Transverse colon (tissue), 4 donors: ENCODE measurements at regions not wholly inside any gene's neighbourhood (a gene's known extent, or its start where the extent isn't known, plus 50 kb on each side); places are given as distances from the start of the nearest gene placed in this dataset.

Experiments
- DNase-seq: peaks from one replicate; pipeline ENCODE4 v3.0.0-alpha.2; 2019
- H3K27ac ChIP-seq, 4 donors: fragments of 200-600 bp; sonication (generic); 2 replicates each; pipeline ENCODE4 v1.5.1; 2016 to 2018; ENCODE audit warnings: inconsistent platforms in 4 of 4
- H3K27me3 ChIP-seq: fragments of 200-600 bp; sonication (generic); 2 replicates; pipeline ENCODE4 v1.5.1; 2017; ENCODE audit warnings: inconsistent platforms
- H3K36me3 ChIP-seq, 4 donors: fragments of 200-600 bp; sonication (generic); 2 replicates each; pipeline ENCODE4 v1.5.1; 2017 to 2019; ENCODE audit warnings: inconsistent platforms in 4 of 4
- H3K4me1 ChIP-seq, 4 donors: fragments of 200-600 bp; sonication (generic); 2 replicates each; pipeline ENCODE4 v1.5.1; 2017 to 2020; ENCODE audit warnings: inconsistent platforms in 4 of 4
- H3K4me3 ChIP-seq, 4 donors: fragments of 200-600 bp; sonication (generic); 1 replicate in 1 of 4; 2 replicates in 3 of 4; pipeline versions ENCODE4 v1.5.1 to v1.6.1; 2017 to 2019; ENCODE audit warnings: inconsistent platforms in 4 of 4
- H3K9me3 ChIP-seq, 2 donors: fragments of 200-600 bp; sonication (generic); 2 replicates each; pipeline ENCODE4 v1.5.1; 2017 to 2019; ENCODE audit warnings: inconsistent platforms in 2 of 2
- EP300 ChIP-seq: sonication (generic); formaldehyde crosslinking; IDR thresholded peaks from one replicate; pipeline ENCODE4 v1.6.1; 2017; ENCODE audit warnings: antibody characterized with exemption, low read depth
- POLR2A ChIP-seq: fragments of 450-650 bp; IDR thresholded peaks from one replicate; pipeline ENCODE4 v1.6.1; 2016; ENCODE audit warnings: antibody characterized with exemption, mild to moderate bottlenecking, moderate library complexity
- POLR2AphosphoS5 ChIP-seq, 3 donors: sonication (generic); formaldehyde crosslinking; IDR thresholded peaks; one replicate each; pipeline ENCODE4 v1.6.1; 2016; ENCODE audit warnings: antibody characterized with exemption in 3 of 3
- WGBS, 2 donors: methylation state at CpG; one replicate each; pipeline ENCODE4 v1.1.5; 2018; ENCODE audit warnings: low coverage in 1 of 2; 5-methylcytosine and 5-hydroxymethylcytosine counted together
- in situ Hi-C, 4 donors: fragments of 200-750 bp; cut with MboI; loops; one replicate each; pipeline versions ENCODE4 v1.15.0 to v1.15.1; 2017; ENCODE audit warnings: low sequenced_read_pairs in 3 of 4, low pct_ligation_motif_present in 1 of 4, low pct_unique_long_range_greater_than_20kb in 1 of 4
- intact Hi-C: fragments of 100-400 bp; cut with DNase I; formaldehyde crosslinking; loops from one replicate; pipeline ENCODE4 v1.15.1; 2023; ENCODE audit warnings: low total_unique reads
- TF ChIP-seq, protein P1 (sequence below), 5 experiments: fragments of 200-600 bp in 3 of 5; fragments of 450-650 bp in 2 of 5; sonication (generic) in 3 of 5; IDR thresholded peaks; 1 replicate in 2 of 5; 2 replicates in 3 of 5; pipeline ENCODE4 v1.5.1; 2016 to 2017; ENCODE audit warnings: antibody characterized with exemption in 5 of 5, inconsistent platforms in 3 of 5, mild to moderate bottlenecking in 2 of 5, moderate library complexity in 1 of 5

GRCh38 chr3:145266368-145266767 lies 894.6 kb downstream of the PLOD2 start:
- intact Hi-C loops (no loop called here), in situ Hi-C loops (no loop called here)
- TF ChIP-seq POLR2A (no peak), POLR2AphosphoS5 (IDR thresholded peaks at IDR 0.05) (no peak), EP300 (no peak)
- Histone ChIP-seq H3K4me3 (no peak overlapping the region), H3K27me3 (no peaks in the 10 kb centered on the region), H3K4me1 (no peaks in the 10 kb centered on the region), H3K36me3 (no peaks in the 10 kb centered on the region), H3K27ac (no peak overlapping the region), H3K9me3 (no peaks in the 10 kb centered on the region)
- no peak for DNase-seq
- WGBS, 2 donors: 51 to 61% methylated on average over 6 of the region's 6 CpGs

DNA sequence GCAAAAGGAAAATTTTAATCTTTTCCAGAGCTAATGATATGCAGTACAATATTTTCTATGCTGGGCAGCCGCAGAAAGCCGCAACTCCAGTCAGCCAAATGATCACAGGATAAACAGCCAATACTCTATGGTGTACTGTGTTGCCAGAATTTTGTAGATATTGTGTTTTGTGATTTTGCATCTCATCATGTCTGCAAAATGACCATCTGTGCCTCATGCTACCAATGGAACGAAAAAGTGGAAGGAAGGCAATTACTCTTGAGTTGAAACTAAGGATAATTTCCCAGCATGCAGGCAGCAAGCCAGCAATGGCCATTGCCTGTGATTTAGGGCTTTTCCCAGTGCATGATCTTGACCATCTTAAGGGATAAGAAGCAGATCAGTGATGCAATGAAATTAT lies 891.9 kb downstream of the PLOD2 start:
- no peak for TF ChIP-seq POLR2AphosphoS5 (IDR thresholded peaks at IDR 0.05)
- DNase-seq: no peak
- in situ Hi-C loops: no loop called here
- H3K27me3 ChIP-seq: no peaks in the 10 kb centered on the region
- H3K27ac ChIP-seq: no peak overlapping the region
- H3K36me3 ChIP-seq: no peaks in the 10 kb centered on the region
- H3K4me3 ChIP-seq: no peak overlapping the region
- intact Hi-C loops: no loop called here
- H3K4me1 ChIP-seq: no peaks in the 10 kb centered on the region
- WGBS, 2 donors: 80 to 85% methylated on average over 3 of the region's 3 CpGs
- no peaks in the 10 kb centered on the region for H3K9me3 ChIP-seq

- Histone ChIP-seq H3K27me3 (no peaks in the 10 kb centered on the region), H3K27ac (no peak overlapping the region), H3K4me3 (no peak overlapping the region), H3K9me3 (peaks cover 0 to 2% of the 10 kb centered on the region in 2 donors), H3K36me3 (no peaks in the 10 kb centered on the region), H3K4me1 (no peaks in the 10 kb centered on the region)
- no peak for DNase-seq
- intact Hi-C loops (no loop called here), in situ Hi-C loops (no loop called here)
- TF ChIP-seq POLR2AphosphoS5 (IDR thresholded peaks at IDR 0.05) (no peak), EP300 (no peak), POLR2A (no peak)
- TF ChIP-seq, protein P1, sequence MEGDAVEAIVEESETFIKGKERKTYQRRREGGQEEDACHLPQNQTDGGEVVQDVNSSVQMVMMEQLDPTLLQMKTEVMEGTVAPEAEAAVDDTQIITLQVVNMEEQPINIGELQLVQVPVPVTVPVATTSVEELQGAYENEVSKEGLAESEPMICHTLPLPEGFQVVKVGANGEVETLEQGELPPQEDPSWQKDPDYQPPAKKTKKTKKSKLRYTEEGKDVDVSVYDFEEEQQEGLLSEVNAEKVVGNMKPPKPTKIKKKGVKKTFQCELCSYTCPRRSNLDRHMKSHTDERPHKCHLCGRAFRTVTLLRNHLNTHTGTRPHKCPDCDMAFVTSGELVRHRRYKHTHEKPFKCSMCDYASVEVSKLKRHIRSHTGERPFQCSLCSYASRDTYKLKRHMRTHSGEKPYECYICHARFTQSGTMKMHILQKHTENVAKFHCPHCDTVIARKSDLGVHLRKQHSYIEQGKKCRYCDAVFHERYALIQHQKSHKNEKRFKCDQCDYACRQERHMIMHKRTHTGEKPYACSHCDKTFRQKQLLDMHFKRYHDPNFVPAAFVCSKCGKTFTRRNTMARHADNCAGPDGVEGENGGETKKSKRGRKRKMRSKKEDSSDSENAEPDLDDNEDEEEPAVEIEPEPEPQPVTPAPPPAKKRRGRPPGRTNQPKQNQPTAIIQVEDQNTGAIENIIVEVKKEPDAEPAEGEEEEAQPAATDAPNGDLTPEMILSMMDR (IDR thresholded peaks at IDR 0.05): no peak
- WGBS, 2 donors: 52 to 67% methylated on average over 3 of the region's 3 CpGs
Observed at GRCh38 chr3:145272684-145273083, 888.3 kb downstream of the PLOD2 start.

- Histone ChIP-seq H3K27ac (no peak overlapping the region), H3K4me1 (no peaks in the 10 kb centered on the region), H3K27me3 (no peaks in the 10 kb centered on the region), H3K9me3 (no peaks in the 10 kb centered on the region), H3K36me3 (no peaks in the 10 kb centered on the region), H3K4me3 (no peak overlapping the region)
- no peak for TF ChIP-seq POLR2AphosphoS5 (IDR thresholded peaks at IDR 0.05)
- TF ChIP-seq, protein P1 (IDR thresholded peaks at IDR 0.05): no peak
- no peak for TF ChIP-seq EP300
- TF ChIP-seq POLR2A: no peak
- in situ Hi-C loops (no loop called here), intact Hi-C loops (no loop called here)
- DNase-seq: no peak
- 66 to 78% methylated on average over 2 of the region's 2 CpGs for WGBS, 2 donors
Observed at GRCh38 chr3:145282505-145282904, 878.5 kb downstream of the PLOD2 start.

GRCh38 chr3:145286937-145287336 lies 874.0 kb downstream of the PLOD2 start:
- H3K36me3 ChIP-seq: no peaks in the 10 kb centered on the region
- WGBS, 2 donors: 78% methylated on average over 1 of the region's 1 CpG; no CpG with 5 or more reads in 1 of the 2 donors
- in situ Hi-C loops: no loop called here
- intact Hi-C loops: no loop called here
- no peak for DNase-seq
- H3K9me3 ChIP-seq: no peaks in the 10 kb centered on the region
- H3K27me3 ChIP-seq: no peaks in the 10 kb centered on the region
- no peak overlapping the region for H3K27ac ChIP-seq
- H3K4me1 ChIP-seq: no peaks in the 10 kb centered on the region
- TF ChIP-seq, protein P1 (IDR thresholded peaks at IDR 0.05): no peak
- no peak for TF ChIP-seq EP300
- TF ChIP-seq POLR2A: no peak
- TF ChIP-seq POLR2AphosphoS5 (IDR thresholded peaks at IDR 0.05): no peak
- H3K4me3 ChIP-seq: no peak overlapping the region
